Activated effector memory CD4-positive, alpha-beta T cell treated with Interleukin-2 at 50 U/mL for 16 hours (primary cell): ENCODE measurements at regions not wholly inside any gene's neighbourhood (a gene's known extent, or its start where the extent isn't known, plus 50 kb on each side); places are given as distances from the start of the nearest gene placed in this dataset.
"Not testable (repeated sequence)": the region's sequence is repeated elsewhere in the genome, so short reads cannot be mapped to it uniquely, and the experiment has no call there.

Experiments used
- DNase-seq: peaks from one replicate; pipeline ENCODE4 v3.0.0-alpha.2; 2020

GRCh38 chr9:78871452-78872331 lies 574.8 kb downstream of the PSAT1 start:
- DNase-seq = no peak

- no peak for DNase-seq
Measured at GRCh38 chr9:78874061-78874460, 577.1 kb downstream of the PSAT1 start.

- DNase-seq = no peak
Measured at GRCh38 chr9:78879324-78880100, 582.6 kb downstream of the PSAT1 start.

- DNase-seq = no peak
Measured at GRCh38 chr9:78881295-78881694, 584.4 kb downstream of the PSAT1 start.

DNA sequence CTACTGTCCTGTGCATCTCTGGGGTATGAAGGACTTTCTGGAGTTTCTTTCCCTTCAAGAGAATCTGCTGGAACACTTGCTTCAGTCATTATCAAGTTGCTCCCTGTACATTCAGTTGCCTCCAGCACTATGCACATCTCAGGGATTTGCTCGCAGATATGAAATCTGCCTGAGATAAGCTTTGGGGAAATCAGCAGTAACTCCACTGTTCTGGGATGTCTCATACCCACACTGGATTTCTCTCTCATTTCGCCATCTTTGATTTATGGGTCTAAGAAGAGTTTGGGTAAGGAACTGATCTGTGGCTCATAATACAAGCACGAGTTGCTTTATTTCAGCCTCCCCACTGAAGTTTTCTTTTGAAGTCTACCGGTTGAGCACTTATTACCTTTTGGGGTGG lies 585.6 kb downstream of the PSAT1 start:
- no peak for DNase-seq

- no peak for DNase-seq
Measured at GRCh38 chr9:78884611-78885150, 587.8 kb downstream of the PSAT1 start.

DNA sequence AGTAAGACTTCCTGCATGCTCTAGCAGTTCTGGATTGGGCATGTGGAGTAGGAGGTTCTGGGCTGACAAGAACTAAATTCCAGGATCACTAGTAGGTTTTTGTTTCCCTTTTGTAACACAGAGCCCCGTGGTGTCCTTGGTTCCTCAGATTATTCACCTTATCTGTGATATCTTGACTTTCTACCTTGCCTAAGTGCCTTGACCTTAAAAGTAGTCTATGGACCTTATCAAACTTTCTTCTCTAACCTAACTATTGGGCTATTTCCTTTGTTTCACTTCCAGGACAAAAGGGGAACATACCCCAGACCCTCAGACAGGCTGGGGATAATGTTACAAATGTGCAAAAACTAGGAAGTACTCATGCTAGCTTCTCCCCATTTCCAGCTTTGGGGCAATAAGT lies 595.3 kb downstream of the PSAT1 start:
- no peak for DNase-seq

DNA sequence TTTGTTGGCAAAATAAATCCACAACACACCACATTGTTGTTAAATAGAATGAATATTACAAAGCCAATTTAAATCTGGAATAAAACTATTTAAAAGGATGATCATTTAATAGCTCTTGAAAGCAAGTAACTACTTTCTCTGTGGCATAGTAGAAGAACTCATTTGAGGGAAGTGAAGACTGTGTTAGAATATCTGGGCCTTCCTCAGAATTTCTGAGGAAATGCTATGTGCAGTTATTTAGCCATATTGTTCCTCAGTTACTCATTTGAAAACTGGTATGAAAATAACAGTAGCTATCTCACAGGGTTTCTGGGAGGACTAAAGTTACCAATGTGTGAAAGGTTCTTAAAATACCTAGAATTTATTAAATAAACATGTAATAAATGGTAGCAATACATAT lies 595.8 kb downstream of the PSAT1 start:
- DNase-seq = no peak

- DNase-seq = no peak
Measured at GRCh38 chr9:78893774-78894401, 597.0 kb downstream of the PSAT1 start.

DNA sequence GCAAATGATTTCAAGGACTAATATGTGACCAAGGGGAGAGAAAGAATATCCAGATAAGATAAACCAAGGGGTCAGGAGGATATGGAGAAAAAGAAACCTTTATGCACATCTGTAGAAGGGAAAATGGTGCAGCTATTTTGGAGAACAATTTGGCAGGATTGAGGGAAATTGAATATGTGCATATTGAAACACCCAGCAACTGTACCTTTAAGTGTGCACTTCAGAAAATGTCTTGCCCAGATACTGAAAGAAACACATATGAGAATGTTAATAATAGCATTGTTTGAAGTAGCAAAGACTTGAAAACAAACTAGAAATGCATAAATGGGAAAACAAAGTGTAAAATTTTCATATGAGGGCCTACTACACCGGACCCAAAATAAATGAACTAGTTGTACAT lies 599.6 kb downstream of the PSAT1 start:
- no peak for DNase-seq

DNA sequence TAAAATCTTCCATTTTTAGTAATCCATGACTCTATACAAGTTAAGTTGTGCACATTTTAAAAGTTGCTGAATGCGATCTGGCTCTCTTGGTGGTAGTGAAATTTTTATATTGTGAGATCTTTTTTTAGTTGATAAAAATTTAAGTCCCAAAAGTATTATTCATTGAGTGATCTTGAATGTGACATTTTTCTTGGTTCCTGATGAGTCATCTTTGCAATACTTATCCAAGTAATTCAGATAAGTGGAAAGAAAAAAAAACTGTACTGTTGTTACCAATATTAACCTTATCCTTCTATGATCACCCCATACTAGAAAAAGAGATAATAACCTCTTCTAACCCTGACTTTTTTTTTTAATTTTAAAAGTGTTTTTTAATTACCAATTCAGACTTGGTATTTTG lies 601.3 kb downstream of the PSAT1 start:
- DNase-seq = no peak

GRCh38 chr9:78899006-78899405 lies 602.1 kb downstream of the PSAT1 start:
- DNase-seq = no peak

GRCh38 chr9:78900500-78900899 lies 603.6 kb downstream of the PSAT1 start:
- DNase-seq = no peak

DNA sequence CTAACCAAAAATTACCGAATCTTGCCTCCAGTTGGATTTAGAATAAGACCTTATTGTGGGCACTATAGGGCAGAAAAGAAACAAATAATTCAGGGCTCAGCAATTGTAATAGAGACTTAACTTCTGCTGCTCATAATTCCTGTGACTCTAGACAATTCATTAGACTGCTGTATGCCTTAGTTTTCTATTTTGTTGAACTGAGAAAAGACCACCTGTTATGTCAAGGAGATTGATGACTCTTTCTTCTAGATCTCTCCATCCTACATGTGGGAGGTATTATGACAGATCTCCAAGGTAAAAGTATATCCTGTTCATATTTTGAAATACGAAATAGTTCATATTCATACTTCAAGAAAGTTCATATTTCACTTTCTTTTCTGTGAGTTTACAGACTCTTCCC lies 605.1 kb downstream of the PSAT1 start:
- DNase-seq = no peak

DNA sequence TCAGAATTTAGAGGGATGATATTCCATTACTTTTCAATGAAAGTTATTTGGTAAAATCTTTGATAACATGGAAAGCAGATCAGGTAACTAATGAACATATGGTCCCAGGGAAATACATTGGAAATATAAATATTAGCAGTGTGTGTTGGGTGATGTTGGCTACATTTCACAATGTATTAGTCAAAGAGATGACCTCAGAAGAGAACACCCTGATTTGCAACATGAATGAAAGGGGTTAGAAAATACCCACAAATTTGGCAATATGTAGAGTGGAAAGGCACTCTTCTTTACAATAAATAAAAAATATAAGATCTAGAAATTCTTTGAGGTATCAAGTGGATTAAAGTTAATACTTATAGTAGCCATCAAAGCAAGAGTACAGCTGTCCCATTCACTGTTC lies 606.7 kb downstream of the PSAT1 start:
- no peak for DNase-seq

DNA sequence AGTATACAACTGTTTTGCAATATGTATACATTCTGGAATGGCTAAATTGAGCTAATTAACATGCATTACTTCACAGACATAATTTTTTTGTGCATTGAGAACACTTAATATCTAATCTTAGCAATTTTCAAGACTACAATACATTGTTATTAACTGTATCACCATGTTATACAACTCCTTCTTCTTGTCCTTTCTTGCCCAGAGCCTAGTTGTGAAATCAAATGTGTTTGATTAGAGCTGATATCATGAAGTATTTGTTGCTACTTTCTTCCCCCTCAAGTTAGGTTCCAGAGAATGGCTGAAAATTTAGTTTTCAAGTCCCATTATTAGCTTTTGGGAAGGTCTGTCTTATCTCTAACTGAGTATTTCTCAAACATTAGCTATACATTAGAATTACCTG lies 607.8 kb downstream of the PSAT1 start:
- no peak for DNase-seq

GRCh38 chr9:78905387-78905786 lies 608.5 kb downstream of the PSAT1 start:
- no peak for DNase-seq

GRCh38 chr9:78905986-78906755 lies 609.2 kb downstream of the PSAT1 start:
- no peak for DNase-seq

DNA sequence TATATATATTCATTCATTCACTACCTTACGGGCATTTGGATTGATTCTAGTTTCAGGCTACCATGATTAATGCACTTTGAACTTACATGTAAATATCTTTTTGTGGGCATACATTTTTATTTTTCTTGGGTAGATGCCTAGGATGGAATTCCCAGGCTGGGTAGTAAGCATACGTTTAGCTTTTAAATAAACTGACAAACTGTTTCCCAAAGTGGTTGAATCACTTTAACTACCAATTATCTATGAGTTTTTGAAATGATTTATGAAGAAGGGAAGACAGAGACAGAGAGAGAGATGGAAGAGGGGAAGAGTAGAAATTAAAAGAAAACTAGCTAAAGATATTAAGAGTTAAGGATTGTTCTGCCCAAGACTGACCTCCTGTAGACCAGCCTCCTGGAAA lies 612.6 kb downstream of the PSAT1 start:
- no peak for DNase-seq

DNA sequence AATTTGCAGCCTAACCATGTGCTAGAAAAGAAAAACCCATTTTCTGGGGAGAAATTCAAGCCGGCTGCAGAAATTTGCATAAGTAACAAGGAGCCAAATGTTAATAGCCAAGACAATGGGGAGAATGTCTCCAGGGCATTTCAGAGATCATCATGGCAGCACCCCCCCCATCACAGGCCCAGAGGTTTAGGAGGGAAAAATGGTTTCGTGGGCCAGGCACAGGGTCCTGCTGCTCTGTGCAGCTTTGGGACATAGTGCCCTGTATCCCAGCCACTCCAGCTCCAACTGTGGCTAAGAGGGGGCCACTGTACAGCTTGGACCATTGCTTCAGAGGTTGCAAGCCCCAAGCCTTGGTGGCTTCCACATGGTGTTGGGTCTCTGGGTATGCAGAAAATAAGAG lies 620.0 kb downstream of the PSAT1 start:
- not testable (repeated sequence) for DNase-seq

GRCh38 chr9:78918976-78919375 lies 622.1 kb downstream of the PSAT1 start:
- no peak for DNase-seq

GRCh38 chr9:78919701-78920100 lies 622.8 kb downstream of the PSAT1 start:
- DNase-seq = no peak

DNA sequence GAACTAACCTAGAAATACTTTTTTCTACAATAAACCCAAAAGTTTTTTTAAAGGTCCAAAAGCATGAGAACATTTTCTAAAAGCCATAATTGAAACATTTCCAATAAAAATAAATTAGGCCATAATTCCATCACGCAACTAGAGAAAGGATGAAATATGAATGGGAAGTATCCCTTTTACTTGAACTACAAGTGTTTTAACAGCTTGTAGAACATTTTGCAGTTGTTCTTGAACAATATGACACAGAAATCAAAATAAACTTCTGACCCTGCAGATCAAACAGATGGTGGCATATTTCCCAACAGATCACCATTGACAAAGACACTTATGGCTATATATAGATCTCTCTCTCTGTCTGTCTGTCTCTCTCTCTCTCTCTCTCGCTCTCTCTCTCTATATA lies 624.4 kb downstream of the PSAT1 start:
- no peak for DNase-seq
